CD4-positive, alpha-beta T cell treated with Interleukin-15 for 1 hour (primary cell): ENCODE measurements at regions not wholly inside any gene's neighbourhood (a gene's known extent, or its start where the extent isn't known, plus 50 kb on each side); places are given as distances from the start of the nearest gene placed in this dataset.
"Not testable (repeated sequence)": the region's sequence is repeated elsewhere in the genome, so short reads cannot be mapped to it uniquely, and the experiment has no call there.

Experiments used
- DNase-seq: peaks from one replicate; pipeline ENCODE4 v3.0.0-alpha.2; 2020

- DNase-seq: no peak
These were observed 368.9 kb downstream of the BUD13 start for GRCh38 chr11:116403794-116404461.

GRCh38 chr11:116400081-116400480 is 372.7 kb downstream of the BUD13 start:
- DNase-seq: no peak

GRCh38 chr11:116397602-116398084 is 375.1 kb downstream of the BUD13 start:
- DNase-seq: no peak

GRCh38 chr11:116396331-116396730 is 376.5 kb downstream of the BUD13 start:
- no peak for DNase-seq

GRCh38 chr11:116394022-116394421 is 378.8 kb downstream of the BUD13 start:
- DNase-seq: no peak

GRCh38 chr11:116390963-116391362 is 381.8 kb downstream of the BUD13 start:
- no peak for DNase-seq

GRCh38 chr11:116388146-116388545 is 384.6 kb downstream of the BUD13 start:
- DNase-seq: no peak

GRCh38 chr11:116387641-116388040 is 385.1 kb downstream of the BUD13 start:
- DNase-seq: no peak

GRCh38 chr11:116386118-116386699 is 386.6 kb downstream of the BUD13 start:
- no peak for DNase-seq

GRCh38 chr11:116384876-116385275 is 387.9 kb downstream of the BUD13 start:
- no peak for DNase-seq

GRCh38 chr11:116384407-116384806 is 388.4 kb downstream of the BUD13 start:
- no peak for DNase-seq

- no peak for DNase-seq
These were observed 393.5 kb downstream of the BUD13 start for GRCh38 chr11:116379185-116379828.

- DNase-seq: no peak
These were observed 396.2 kb downstream of the BUD13 start for GRCh38 chr11:116376547-116376946.

GRCh38 chr11:116376054-116376453 is 396.7 kb downstream of the BUD13 start:
- DNase-seq: no peak

GRCh38 chr11:116375221-116375620 is 397.6 kb downstream of the BUD13 start:
- DNase-seq: no peak

- DNase-seq: no peak
These were observed 398.7 kb downstream of the BUD13 start for GRCh38 chr11:116374085-116374484.

- no peak for DNase-seq
These were observed 399.5 kb downstream of the BUD13 start for GRCh38 chr11:116373104-116373944.

GRCh38 chr11:116371146-116371545 is 401.6 kb downstream of the BUD13 start:
- no peak for DNase-seq

- no peak for DNase-seq
These were observed 404.0 kb downstream of the BUD13 start for GRCh38 chr11:116368784-116369183.

- no peak for DNase-seq
These were observed 405.7 kb downstream of the BUD13 start for GRCh38 chr11:116366980-116367645.

- DNase-seq: no peak
These were observed 406.3 kb downstream of the BUD13 start for GRCh38 chr11:116366451-116366850.

GRCh38 chr11:116364925-116365324 is 407.9 kb downstream of the BUD13 start:
- DNase-seq: not testable (repeated sequence)

- DNase-seq: no peak
These were observed 408.4 kb downstream of the BUD13 start for GRCh38 chr11:116364348-116364747.
